Caco-2 (cell line): ENCODE measurements at regions not wholly inside any gene's neighbourhood (a gene's known extent, or its start where the extent isn't known, plus 50 kb on each side); places are given as distances from the start of the nearest gene placed in this dataset.

Experiments
- BruUV-seq: library from RNA; stranded (reverse); fragments of 400-500 nt; replicated peaks from 2 replicates; lab custom pipeline; 2021; lab: Mats Ljungman, UMichigan
- CTCF ChIA-PET: fragments of 300-600 bp; sonication (Branson Sonifier 250); formaldehyde crosslinking; loops from one replicate; lab custom pipeline; 2022; ENCODE audit warnings: antibody characterized with exemption; lab: Charles Lee
- POLR2A ChIA-PET: fragments of 300-600 bp; sonication (Branson Sonifier 250); formaldehyde crosslinking; loops from one replicate; lab custom pipeline; 2022; ENCODE audit warnings: antibody characterized with exemption; lab: Charles Lee
- DNase-seq, 2 experiments: peaks; one replicate each; pipeline versions ENCODE4 v3.0.0 to v3.0.0-alpha.2; 2020 to 2022
- H3K27me3 ChIP-seq: replicated peaks from 2 replicates; pipeline ENCODE4 v1.6.0; 2011; ENCODE audit warnings: low read length; ENCODE audit not compliant: control insufficient read depth, insufficient read depth
- H3K36me3 ChIP-seq: 2 replicates; pipeline ENCODE4 v1.5.1; 2011; ENCODE audit warnings: low read length; ENCODE audit not compliant: control insufficient read depth, insufficient read depth
- H3K4me1 ChIP-seq: fragments of 250-450 bp; sonication (Bioruptor Pico); 2 replicates; pipeline ENCODE4 v1.5.1; 2020; ENCODE audit warnings: mild to moderate bottlenecking
- H3K4me3 ChIP-seq: 2 replicates; pipeline ENCODE4 v1.5.1; 2011; ENCODE audit warnings: low read depth, mild to moderate bottlenecking, control low read depth, low read length
- H3K9me3 ChIP-seq: fragments of 250-450 bp; sonication (Bioruptor Pico); 2 replicates; pipeline ENCODE4 v1.5.1; 2020; ENCODE audit warnings: mild to moderate bottlenecking, moderate library complexity
- H3K27ac Mint-ChIP-seq: one replicate; pipeline ENCODE4 v1.8.0; 2022; ENCODE audit warnings: mixed read lengths; ENCODE audit not compliant: unreplicated experiment
- H3K27me3 Mint-ChIP-seq: one replicate; pipeline ENCODE4 v1.8.0; 2022; ENCODE audit warnings: mixed read lengths; ENCODE audit not compliant: insufficient read depth, unreplicated experiment
- H3K36me3 Mint-ChIP-seq: one replicate; pipeline ENCODE4 v1.8.0; 2022; ENCODE audit warnings: mild to moderate bottlenecking, mixed read lengths; ENCODE audit not compliant: insufficient read depth, unreplicated experiment
- H3K4me1 Mint-ChIP-seq: one replicate; pipeline ENCODE4 v1.8.0; 2022; ENCODE audit warnings: low read depth, mixed read lengths; ENCODE audit not compliant: unreplicated experiment
- H3K4me3 Mint-ChIP-seq: one replicate; pipeline ENCODE4 v1.8.0; 2022; ENCODE audit warnings: mild to moderate bottlenecking, moderate library complexity, mixed read lengths; ENCODE audit not compliant: unreplicated experiment
- H3K9me3 Mint-ChIP-seq: one replicate; pipeline ENCODE4 v1.8.0; 2022; ENCODE audit warnings: mixed read lengths; ENCODE audit not compliant: unreplicated experiment
- intact Hi-C: fragments of 100-400 bp; cut with micrococcal nuclease; formaldehyde crosslinking; loops from one replicate; pipeline ENCODE4 v1.10.0; 2022; ENCODE audit not compliant: unreplicated experiment
- TF ChIP-seq, protein P1 (sequence below), 2 experiments: fragments of 200-600 bp in 1 of 2; IDR thresholded peaks; 1 replicate in 1 of 2; 2 replicates in 1 of 2; pipeline versions ENCODE4 v1.5.1 to v1.8.0; 2011 to 2022; ENCODE audit warnings: antibody characterized with exemption in 1 of 2, control low read depth in 1 of 2, inconsistent platforms in 1 of 2, low read depth in 1 of 2, low read length in 1 of 2, mild to moderate bottlenecking in 1 of 2, moderate library complexity in 1 of 2; ENCODE audit not compliant: insufficient read depth in 1 of 2, severe bottlenecking in 1 of 2, unreplicated experiment in 1 of 2

- CTCF ChIA-PET: interaction anchor here (0.6 kb wide), 1 partner anchor 81 kb away, joined by 3 read pairs; no protein-coding TSS in a partner anchor
- no peaks in the 10 kb centered on the region for H3K36me3 Mint-ChIP-seq
- H3K4me3 ChIP-seq: no peak overlapping the region
- no peaks in the 10 kb centered on the region for H3K9me3 ChIP-seq
- H3K36me3 ChIP-seq: no peaks in the 10 kb centered on the region
- peaks cover 6% of the 10 kb centered on the region for H3K4me1 Mint-ChIP-seq
- no peaks in the 10 kb centered on the region for H3K27me3 ChIP-seq
- TF ChIP-seq, protein P1, sequence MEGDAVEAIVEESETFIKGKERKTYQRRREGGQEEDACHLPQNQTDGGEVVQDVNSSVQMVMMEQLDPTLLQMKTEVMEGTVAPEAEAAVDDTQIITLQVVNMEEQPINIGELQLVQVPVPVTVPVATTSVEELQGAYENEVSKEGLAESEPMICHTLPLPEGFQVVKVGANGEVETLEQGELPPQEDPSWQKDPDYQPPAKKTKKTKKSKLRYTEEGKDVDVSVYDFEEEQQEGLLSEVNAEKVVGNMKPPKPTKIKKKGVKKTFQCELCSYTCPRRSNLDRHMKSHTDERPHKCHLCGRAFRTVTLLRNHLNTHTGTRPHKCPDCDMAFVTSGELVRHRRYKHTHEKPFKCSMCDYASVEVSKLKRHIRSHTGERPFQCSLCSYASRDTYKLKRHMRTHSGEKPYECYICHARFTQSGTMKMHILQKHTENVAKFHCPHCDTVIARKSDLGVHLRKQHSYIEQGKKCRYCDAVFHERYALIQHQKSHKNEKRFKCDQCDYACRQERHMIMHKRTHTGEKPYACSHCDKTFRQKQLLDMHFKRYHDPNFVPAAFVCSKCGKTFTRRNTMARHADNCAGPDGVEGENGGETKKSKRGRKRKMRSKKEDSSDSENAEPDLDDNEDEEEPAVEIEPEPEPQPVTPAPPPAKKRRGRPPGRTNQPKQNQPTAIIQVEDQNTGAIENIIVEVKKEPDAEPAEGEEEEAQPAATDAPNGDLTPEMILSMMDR (IDR thresholded peaks at IDR 0.05; ENCODE audit: insufficient read depth in 1 of 2, low read depth in 1 of 2, low read length in 1 of 2, severe bottlenecking in 1 of 2, unreplicated experiment in 1 of 2): no peak
- DNase-seq: no peak
- POLR2A ChIA-PET: no interaction called here
- intact Hi-C loops: no loop called here
- peaks cover 4% of the 10 kb centered on the region for H3K27me3 Mint-ChIP-seq
- H3K4me1 ChIP-seq: no peaks in the 10 kb centered on the region
- H3K9me3 Mint-ChIP-seq: no peaks in the 10 kb centered on the region
- no peak overlapping the region for H3K27ac Mint-ChIP-seq
- no TSS peak for BruUV-seq
- no peak overlapping the region for H3K4me3 Mint-ChIP-seq
Measured at GRCh38 chr6:153959276-153959675, 79.8 kb upstream of the OPRM1 start.

- H3K27me3 ChIP-seq: no peaks in the 10 kb centered on the region
- BruUV-seq: no TSS peak
- no peak for DNase-seq
- peaks cover 4% of the 10 kb centered on the region for H3K27me3 Mint-ChIP-seq
- peaks cover 6% of the 10 kb centered on the region for H3K4me1 Mint-ChIP-seq
- H3K4me1 ChIP-seq: no peaks in the 10 kb centered on the region
- ChIA-PET CTCF (interaction anchor here (0.6 kb wide), 1 partner anchor 82 kb away, joined by 3 read pairs; no protein-coding TSS in a partner anchor), POLR2A (no interaction called here)
- no peaks in the 10 kb centered on the region for H3K36me3 Mint-ChIP-seq
- H3K4me3 ChIP-seq: no peak overlapping the region
- intact Hi-C loops: no loop called here
- H3K9me3 Mint-ChIP-seq: no peaks in the 10 kb centered on the region
- H3K9me3 ChIP-seq: no peaks in the 10 kb centered on the region
- no peaks in the 10 kb centered on the region for H3K36me3 ChIP-seq
- no peak overlapping the region for H3K27ac Mint-ChIP-seq
- TF ChIP-seq, protein P1 (IDR thresholded peaks at IDR 0.05; ENCODE audit: insufficient read depth in 1 of 2, low read depth in 1 of 2, low read length in 1 of 2, severe bottlenecking in 1 of 2, unreplicated experiment in 1 of 2): no peak
- H3K4me3 Mint-ChIP-seq: no peak overlapping the region
Measured at GRCh38 chr6:153958860-153959259, 80.2 kb upstream of the OPRM1 start.

DNA sequence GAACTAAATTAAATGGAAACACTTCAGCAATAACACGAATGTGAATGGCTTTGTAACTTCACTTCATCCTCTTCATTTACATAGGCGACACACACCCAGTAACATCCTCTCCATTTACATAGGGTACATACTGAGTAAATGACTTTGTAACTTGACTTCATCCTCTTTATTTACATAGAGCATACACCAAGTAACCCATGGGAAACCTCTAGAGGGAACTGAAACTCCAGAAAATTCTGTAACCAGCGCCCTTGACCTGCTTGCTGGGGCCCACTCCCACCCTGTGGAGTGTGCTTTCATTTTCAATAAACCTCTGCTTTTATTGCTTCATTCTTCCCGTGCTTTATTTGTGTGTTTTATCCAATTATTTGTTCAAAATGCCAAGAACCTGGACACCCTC is 81.6 kb upstream of the OPRM1 start:
- H3K27me3 ChIP-seq: no peaks in the 10 kb centered on the region
- no peak overlapping the region for H3K4me3 ChIP-seq
- no TSS peak for BruUV-seq
- H3K27ac Mint-ChIP-seq: no peak overlapping the region
- peaks cover 3% of the 10 kb centered on the region for H3K27me3 Mint-ChIP-seq
- H3K36me3 ChIP-seq: no peaks in the 10 kb centered on the region
- intact Hi-C loops: no loop called here
- ChIA-PET CTCF (no interaction called here), POLR2A (no interaction called here)
- no peak for DNase-seq
- H3K9me3 Mint-ChIP-seq: no peaks in the 10 kb centered on the region
- H3K4me1 Mint-ChIP-seq: peaks cover 6% of the 10 kb centered on the region
- TF ChIP-seq, protein P1 (IDR thresholded peaks at IDR 0.05; ENCODE audit: insufficient read depth in 1 of 2, low read depth in 1 of 2, low read length in 1 of 2, severe bottlenecking in 1 of 2, unreplicated experiment in 1 of 2): no peak
- no peaks in the 10 kb centered on the region for H3K36me3 Mint-ChIP-seq
- H3K9me3 ChIP-seq: no peaks in the 10 kb centered on the region
- no peak overlapping the region for H3K4me3 Mint-ChIP-seq
- no peaks in the 10 kb centered on the region for H3K4me1 ChIP-seq
